ENCODE measurements at regions not wholly inside any gene's neighbourhood (a gene's known extent, or its start where the extent isn't known, plus 50 kb on each side); places are given as distances from the start of the nearest gene placed in this dataset.

DNA sequence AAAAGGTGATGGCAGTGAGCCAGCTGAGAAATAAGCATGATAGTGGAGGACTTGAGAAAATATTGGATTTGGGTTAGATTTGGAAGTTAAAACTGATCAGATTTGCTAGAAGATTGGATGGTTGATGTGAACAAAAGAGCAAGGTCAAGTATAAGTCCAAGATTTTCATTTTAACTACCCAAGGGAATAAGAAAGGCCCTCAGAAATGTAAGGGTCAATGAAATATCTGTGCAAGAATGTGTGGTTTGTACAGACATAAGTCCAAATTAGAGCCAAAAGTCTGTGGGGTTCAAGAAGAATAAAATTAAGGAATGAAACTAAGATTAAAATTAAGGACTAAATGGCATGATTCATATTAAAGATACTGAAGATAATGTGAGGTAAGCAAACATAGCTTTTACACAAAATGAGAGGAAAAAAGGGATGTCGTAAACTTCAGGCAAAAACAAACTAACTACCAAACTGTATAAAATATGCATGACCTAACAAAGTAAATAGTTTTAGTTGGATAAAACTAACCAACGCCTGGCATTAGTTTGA lies 78.4 kb upstream of the CACNA2D1 start:
- no peak overlapping the region for H2AFZ ChIP-seq (ENCODE audit: low read depth, low read length)
- FAIRE-seq = no peak

More for the DNA sequence above, 78.4 kb upstream of the CACNA2D1 start:
- Histone ChIP-seq H4K20me1 (replicated peaks; ENCODE audit: control insufficient read depth, extremely low read depth, insufficient read depth, low read length) (no peaks in the 10 kb centered on the region), H3K4me3 (replicated peaks in 1 of 3; ENCODE audit: insufficient read depth in 1 of 3, low read depth in 1 of 3, low read length in 3 of 3) (no peak overlapping the region), H3K27ac (ENCODE audit: insufficient read depth, low read depth, low read length) (no peak overlapping the region), H3K4me1 (ENCODE audit: control insufficient read depth, extremely low read depth, insufficient read depth, low read length) (no peaks in the 10 kb centered on the region), H3K9ac (replicated peaks; ENCODE audit: extremely low read depth, insufficient read depth, low read length) (no peak overlapping the region), H3K27me3 (ENCODE audit: control insufficient read depth in 2 of 2, insufficient read depth in 2 of 2, low read length in 2 of 2) (no peaks in the 10 kb centered on the region), H3K9me3 (replicated peaks; ENCODE audit: control insufficient read depth, insufficient read depth, low read length) (no peaks in the 10 kb centered on the region), H3K9me1 (replicated peaks; ENCODE audit: control insufficient read depth, extremely low read depth, insufficient read depth, low read length) (no peaks in the 10 kb centered on the region), H3K79me2 (ENCODE audit: control insufficient read depth, insufficient read depth, low read length) (no peaks in the 10 kb centered on the region), H3K36me3 (ENCODE audit: control insufficient read depth in 2 of 2, extremely low read depth in 1 of 2, insufficient read depth in 2 of 2, low read length in 2 of 2) (no peaks in the 10 kb centered on the region), H3K4me2 (ENCODE audit: insufficient read depth, low read length) (no peak overlapping the region)
- ChIA-PET CTCF (interaction anchor here (1.7 kb wide), 1 partner anchor 13 kb away, joined by 5 read pairs; no protein-coding TSS in a partner anchor), POLR2A (no interaction called here)
- dilution Hi-C loops (cut with MboI; ENCODE audit: extremely low pct_ligation_motif_present, low sequenced_read_pairs) = no loop called here
- BruUV-seq (replicated peaks) = no TSS peak
- TF ChIP-seq POLR2A (IDR thresholded peaks at IDR 0.05; ENCODE audit: low read depth, low read length) (no peak), POLR2AphosphoS5 (IDR thresholded peaks at IDR 0.05; ENCODE audit: insufficient read depth, low read depth, low read length) (no peak), JUN (IDR thresholded peaks at IDR 0.05; ENCODE audit: borderline replicate concordance, insufficient read depth, insufficient read length, low read depth) (no peak), MYC (IDR thresholded peaks at IDR 0.05; ENCODE audit: low read depth, low read length) (no peak), EZH2 (IDR thresholded peaks at IDR 0.05; ENCODE audit: borderline replicate concordance, low read depth, low read length, severe bottlenecking) (no peak), FOS (IDR thresholded peaks at IDR 0.05; ENCODE audit: borderline replicate concordance, insufficient read depth, low read length) (no peak), MAX (IDR thresholded peaks at IDR 0.05; ENCODE audit: insufficient read depth, insufficient read length) (no peak), GATA2 (IDR thresholded peaks at IDR 0.05; ENCODE audit: insufficient read depth, insufficient read length, low read depth, low read length) (no peak)
- TF ChIP-seq, protein P1, sequence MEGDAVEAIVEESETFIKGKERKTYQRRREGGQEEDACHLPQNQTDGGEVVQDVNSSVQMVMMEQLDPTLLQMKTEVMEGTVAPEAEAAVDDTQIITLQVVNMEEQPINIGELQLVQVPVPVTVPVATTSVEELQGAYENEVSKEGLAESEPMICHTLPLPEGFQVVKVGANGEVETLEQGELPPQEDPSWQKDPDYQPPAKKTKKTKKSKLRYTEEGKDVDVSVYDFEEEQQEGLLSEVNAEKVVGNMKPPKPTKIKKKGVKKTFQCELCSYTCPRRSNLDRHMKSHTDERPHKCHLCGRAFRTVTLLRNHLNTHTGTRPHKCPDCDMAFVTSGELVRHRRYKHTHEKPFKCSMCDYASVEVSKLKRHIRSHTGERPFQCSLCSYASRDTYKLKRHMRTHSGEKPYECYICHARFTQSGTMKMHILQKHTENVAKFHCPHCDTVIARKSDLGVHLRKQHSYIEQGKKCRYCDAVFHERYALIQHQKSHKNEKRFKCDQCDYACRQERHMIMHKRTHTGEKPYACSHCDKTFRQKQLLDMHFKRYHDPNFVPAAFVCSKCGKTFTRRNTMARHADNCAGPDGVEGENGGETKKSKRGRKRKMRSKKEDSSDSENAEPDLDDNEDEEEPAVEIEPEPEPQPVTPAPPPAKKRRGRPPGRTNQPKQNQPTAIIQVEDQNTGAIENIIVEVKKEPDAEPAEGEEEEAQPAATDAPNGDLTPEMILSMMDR (IDR thresholded peaks at IDR 0.05; ENCODE audit: extremely low read depth in 1 of 2, insufficient read depth in 1 of 2, low read depth in 1 of 2, low read length in 2 of 2) = no peak
- intact Hi-C loops (cut with micrococcal nuclease) = no loop called here
- no peak for DNase-seq (ENCODE audit: low read depth, low spot score)
